NCI-H510A treated with DMSO at 0.1 percent for 48 hours (cell line): ENCODE measurements at regions not wholly inside any gene's neighbourhood (a gene's known extent, or its start where the extent isn't known, plus 50 kb on each side); places are given as distances from the start of the nearest gene placed in this dataset.
"Not testable (repeated sequence)": the region's sequence is repeated elsewhere in the genome, so short reads cannot be mapped to it uniquely, and the experiment has no call there.

ENCODE experiments used
- DNase-seq: peaks from one replicate; lab custom pipeline; 2025; lab: John Stamatoyannopoulos, UW

- no peak for DNase-seq
Measured at GRCh38 chr12:11978726-11979384, 91.9 kb upstream of the BCL2L14 start.

- DNase-seq, result no peak
Measured at GRCh38 chr12:11980115-11980514, 90.6 kb upstream of the BCL2L14 start.

- DNase-seq, result no peak
Measured at GRCh38 chr12:11981121-11981733, 89.5 kb upstream of the BCL2L14 start.

- no peak for DNase-seq
Measured at GRCh38 chr12:11984417-11984816, 86.3 kb upstream of the BCL2L14 start.

- no peak for DNase-seq
Measured at GRCh38 chr12:11986165-11986564, 84.6 kb upstream of the BCL2L14 start.

GRCh38 chr12:11987901-11988300, 82.8 kb upstream of the BCL2L14 start:
- no peak for DNase-seq

GRCh38 chr12:11991604-11992003, 79.1 kb upstream of the BCL2L14 start:
- no peak for DNase-seq

GRCh38 chr12:11992515-11992914, 78.2 kb upstream of the BCL2L14 start:
- no peak for DNase-seq

- not testable (repeated sequence) for DNase-seq
Measured at GRCh38 chr12:11998307-11998943, 72.3 kb upstream of the BCL2L14 start.

GRCh38 chr12:11998944-11999315, 71.8 kb upstream of the BCL2L14 start:
- no peak for DNase-seq

- DNase-seq, result no peak
Measured at GRCh38 chr12:12003609-12004008, 67.1 kb upstream of the BCL2L14 start.

GRCh38 chr12:12004524-12004923, 66.2 kb upstream of the BCL2L14 start:
- DNase-seq, result peak; percentile 23

GRCh38 chr12:12007001-12007712, 63.6 kb upstream of the BCL2L14 start:
- DNase-seq, result no peak

- DNase-seq, result no peak
Measured at GRCh38 chr12:12007713-12008231, 63.0 kb upstream of the BCL2L14 start.

GRCh38 chr12:12008232-12008850, 62.4 kb upstream of the BCL2L14 start:
- DNase-seq, result peak; percentile 41

- peak; percentile 92 for DNase-seq
Measured at GRCh38 chr12:12008931-12009611, 61.7 kb upstream of the BCL2L14 start.

- DNase-seq, result not testable (repeated sequence)
Measured at GRCh38 chr12:12009749-12010276, 60.9 kb upstream of the BCL2L14 start.

GRCh38 chr12:12010277-12011039, 60.3 kb upstream of the BCL2L14 start:
- DNase-seq, result no peak

GRCh38 chr12:12011880-12012260, 58.9 kb upstream of the BCL2L14 start:
- no peak for DNase-seq

- no peak for DNase-seq
Measured at GRCh38 chr12:12015073-12015685, 55.6 kb upstream of the BCL2L14 start.
